ENCODE measurements at regions not wholly inside any gene's neighbourhood (a gene's known extent, or its start where the extent isn't known, plus 50 kb on each side); places are given as distances from the start of the nearest gene placed in this dataset.
"Not testable (repeated sequence)": the region's sequence is repeated elsewhere in the genome, so short reads cannot be mapped to it uniquely, and the experiment has no call there.

- TF ChIP-seq, protein P1, sequence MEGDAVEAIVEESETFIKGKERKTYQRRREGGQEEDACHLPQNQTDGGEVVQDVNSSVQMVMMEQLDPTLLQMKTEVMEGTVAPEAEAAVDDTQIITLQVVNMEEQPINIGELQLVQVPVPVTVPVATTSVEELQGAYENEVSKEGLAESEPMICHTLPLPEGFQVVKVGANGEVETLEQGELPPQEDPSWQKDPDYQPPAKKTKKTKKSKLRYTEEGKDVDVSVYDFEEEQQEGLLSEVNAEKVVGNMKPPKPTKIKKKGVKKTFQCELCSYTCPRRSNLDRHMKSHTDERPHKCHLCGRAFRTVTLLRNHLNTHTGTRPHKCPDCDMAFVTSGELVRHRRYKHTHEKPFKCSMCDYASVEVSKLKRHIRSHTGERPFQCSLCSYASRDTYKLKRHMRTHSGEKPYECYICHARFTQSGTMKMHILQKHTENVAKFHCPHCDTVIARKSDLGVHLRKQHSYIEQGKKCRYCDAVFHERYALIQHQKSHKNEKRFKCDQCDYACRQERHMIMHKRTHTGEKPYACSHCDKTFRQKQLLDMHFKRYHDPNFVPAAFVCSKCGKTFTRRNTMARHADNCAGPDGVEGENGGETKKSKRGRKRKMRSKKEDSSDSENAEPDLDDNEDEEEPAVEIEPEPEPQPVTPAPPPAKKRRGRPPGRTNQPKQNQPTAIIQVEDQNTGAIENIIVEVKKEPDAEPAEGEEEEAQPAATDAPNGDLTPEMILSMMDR (conservative IDR thresholded peaks at IDR 0.05; ENCODE audit: low read length) = no peak
- no peak overlapping the region for H3K4me3 ChIP-seq (ENCODE audit: low read length)
- DNase-seq (ENCODE audit: low read depth) = no peak
Observed at GRCh38 chr7:49023345-49024328, 99.3 kb downstream of the CDC14C start.

DNA sequence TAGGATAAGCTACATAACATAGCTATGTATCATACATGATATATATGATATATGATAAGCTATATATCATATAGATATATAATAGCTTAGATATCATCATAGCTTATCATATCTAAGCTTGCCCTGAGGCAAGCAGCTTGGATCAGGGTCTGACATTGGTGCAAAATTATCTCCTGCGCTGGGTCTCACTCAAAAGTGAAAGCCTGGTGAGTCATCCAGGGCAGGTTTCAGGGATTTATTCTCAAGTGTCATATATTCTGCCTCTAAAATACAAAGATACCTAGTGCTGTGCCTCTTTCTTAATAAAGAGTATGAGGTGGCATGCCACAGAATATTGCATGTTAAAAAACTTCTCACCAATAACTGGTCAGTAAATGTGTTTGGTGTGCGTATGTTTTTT, 105.9 kb downstream of the CDC14C start:
- TF ChIP-seq, protein P1 (conservative IDR thresholded peaks at IDR 0.05; ENCODE audit: low read length) = no peak
- no peak overlapping the region for H3K4me3 ChIP-seq (ENCODE audit: low read length)
- DNase-seq (ENCODE audit: low read depth) = no peak

DNA sequence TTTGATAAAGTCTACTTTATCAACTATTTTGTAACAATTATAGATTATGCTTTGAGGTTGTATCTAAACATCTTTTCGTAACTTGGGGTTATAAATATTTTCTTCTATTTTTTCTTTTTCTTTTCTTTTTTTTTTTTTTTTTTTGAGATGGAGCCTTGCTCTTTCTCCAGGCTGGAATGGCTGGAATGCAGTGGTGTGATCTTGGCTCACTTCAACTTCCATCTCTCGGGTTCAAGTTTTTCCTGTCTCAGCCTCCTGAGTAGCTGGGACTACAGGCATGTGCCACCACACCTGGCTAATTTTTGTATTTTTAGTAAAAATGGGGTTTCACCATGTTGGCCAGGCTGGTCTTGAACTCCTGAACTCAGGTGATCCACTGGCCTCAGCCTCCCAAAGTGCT, 108.8 kb downstream of the CDC14C start:
- not testable (repeated sequence) for DNase-seq (ENCODE audit: low read depth); H3K4me3 ChIP-seq (ENCODE audit: low read length)

- no peak for DNase-seq (ENCODE audit: low read depth)
- TF ChIP-seq, protein P1 (conservative IDR thresholded peaks at IDR 0.05; ENCODE audit: low read length) = no peak
- H3K4me3 ChIP-seq (ENCODE audit: low read length) = no peak overlapping the region
Observed at GRCh38 chr7:49037346-49038210, 113.2 kb downstream of the CDC14C start.

DNA sequence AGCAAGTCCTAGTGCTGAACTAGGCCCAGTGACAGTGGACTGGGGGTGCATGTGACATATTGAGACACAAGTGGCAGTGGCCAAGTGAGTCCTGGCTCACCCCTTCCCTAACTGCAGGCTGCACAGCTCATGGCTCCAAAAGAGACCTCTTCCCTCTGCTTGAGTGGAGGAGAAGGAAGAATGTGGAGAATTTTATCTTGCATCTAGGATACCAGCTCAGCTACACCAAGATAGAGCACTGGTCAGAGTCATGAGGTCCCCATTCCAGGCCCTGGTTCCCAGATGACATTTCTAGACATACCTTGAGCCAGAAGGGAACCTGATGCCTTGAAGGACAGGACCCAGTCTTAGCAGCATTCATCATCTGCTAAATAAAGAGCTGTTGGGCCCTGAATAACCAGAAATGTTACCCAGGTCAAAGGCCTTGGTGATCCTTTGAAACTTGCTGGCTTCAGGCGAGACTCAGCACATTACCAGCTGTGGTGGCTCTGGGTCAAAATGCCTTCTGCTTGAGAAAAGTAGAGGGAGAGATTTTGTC, 114.5 kb downstream of the CDC14C start:
- no peak overlapping the region for H3K4me3 ChIP-seq (ENCODE audit: low read length)
- no peak for DNase-seq (ENCODE audit: low read depth)
- TF ChIP-seq, protein P1 (conservative IDR thresholded peaks at IDR 0.05; ENCODE audit: low read length) = no peak

- TF ChIP-seq, protein P1 (conservative IDR thresholded peaks at IDR 0.05; ENCODE audit: low read length) = no peak
- no peak for DNase-seq (ENCODE audit: low read depth)
- no peak overlapping the region for H3K4me3 ChIP-seq (ENCODE audit: low read length)
Observed at GRCh38 chr7:49060743-49061142, 136.4 kb downstream of the CDC14C start.

DNA sequence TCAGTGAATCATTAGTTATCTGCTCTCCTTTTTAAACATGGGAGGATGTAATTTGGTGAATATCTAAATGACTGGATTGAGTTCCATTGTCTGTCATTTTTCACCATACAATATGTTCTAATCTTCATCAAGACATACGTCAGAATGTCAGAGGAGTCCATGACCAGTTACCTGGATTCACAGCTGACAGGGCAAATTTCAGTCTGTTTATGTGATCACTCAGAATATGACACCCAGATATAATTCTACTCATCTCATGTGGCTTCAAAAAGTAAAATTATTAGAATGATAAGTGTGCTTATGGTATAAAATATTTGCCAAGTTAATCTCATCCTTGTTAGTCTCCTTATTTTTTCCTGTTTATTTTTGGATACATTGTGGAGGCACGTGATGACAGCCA, 150.2 kb downstream of the CDC14C start:
- no peak for DNase-seq (ENCODE audit: low read depth)
- no peak overlapping the region for H3K4me3 ChIP-seq (ENCODE audit: low read length)
- TF ChIP-seq, protein P1 (conservative IDR thresholded peaks at IDR 0.05; ENCODE audit: low read length) = no peak

Data from AG10803 (cell line).